Frontal cortex (tissue), 3 donors: ENCODE measurements at regions not wholly inside any gene's neighbourhood (a gene's known extent, or its start where the extent isn't known, plus 50 kb on each side); places are given as distances from the start of the nearest gene placed in this dataset.

ENCODE experiments used
- DNase-seq, 2 donors: peaks; one replicate each; pipeline ENCODE4 v3.0.0; 2012; ENCODE audit warnings: low spot score in 2 of 2
- FAIRE-seq: peaks from 2 replicates; lab custom pipeline; 2012; peaks lifted over from hg19 to GRCh38; lab: Jason Lieb, UNC
- donor health status: control.
- donor health status: control.
- donor health status: control.

DNA sequence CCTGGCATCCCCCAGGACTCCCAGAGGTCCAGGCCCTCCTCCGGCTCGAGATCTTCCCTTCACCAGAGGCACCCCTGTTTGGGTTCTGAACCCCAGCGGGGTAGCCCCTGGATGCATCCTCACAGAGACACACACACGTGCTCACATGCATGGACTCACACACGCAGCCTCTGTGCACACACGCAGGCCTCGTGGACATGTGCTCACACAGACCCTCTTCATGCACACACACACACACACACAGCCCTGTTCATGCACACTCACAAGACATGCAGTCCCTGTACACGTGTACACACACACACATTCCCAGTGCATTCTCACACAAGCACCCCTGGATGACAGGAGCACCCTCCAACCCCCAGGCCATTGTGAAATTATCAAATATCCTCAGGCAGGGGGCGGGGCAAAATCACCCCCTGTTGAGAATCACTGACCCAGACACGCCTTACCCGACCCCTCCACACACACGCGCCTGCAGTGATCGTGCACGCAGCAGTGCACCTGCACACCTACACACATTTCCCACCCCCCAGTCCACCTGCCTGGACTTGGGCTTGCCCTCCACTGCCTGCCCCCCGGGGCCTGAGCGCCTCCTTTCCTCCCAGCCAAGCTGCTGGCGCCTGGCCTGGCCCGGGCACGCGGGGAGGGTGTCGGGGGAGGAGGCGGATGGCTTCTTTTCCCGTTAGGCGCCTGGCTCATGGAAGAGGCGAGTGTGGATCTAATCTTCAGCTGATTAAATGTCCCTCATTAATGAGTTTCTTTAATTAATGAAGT is 62.6 kb downstream of the ENGASE start:
- FAIRE-seq (no peak), DNase-seq (no peak)

DNA sequence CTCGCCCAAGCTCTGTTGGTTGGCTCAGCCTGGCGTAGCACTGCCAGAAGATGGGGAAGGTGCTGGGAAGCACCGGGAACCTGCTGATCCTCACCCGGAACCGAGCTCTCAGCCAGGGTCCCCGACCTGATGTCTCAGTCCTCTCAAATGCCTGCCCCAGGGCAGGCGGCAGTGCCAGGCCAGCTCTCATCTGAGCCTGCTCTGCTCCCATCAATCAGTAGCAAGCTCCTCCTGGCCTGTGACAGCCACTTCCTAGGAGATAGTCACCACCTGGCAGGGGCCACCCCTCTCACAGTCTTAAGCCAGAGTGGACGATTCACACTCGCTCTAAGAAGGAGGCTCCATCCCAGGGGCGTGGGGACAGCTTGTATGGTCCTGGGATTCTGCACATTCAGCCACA is 62.0 kb downstream of the ENGASE start:
- FAIRE-seq: no peak
- no peak for DNase-seq
